GM19397 (cell line): ENCODE measurements at regions not wholly inside any gene's neighbourhood (a gene's known extent, or its start where the extent isn't known, plus 50 kb on each side); places are given as distances from the start of the nearest gene placed in this dataset.
"Not testable (repeated sequence)": the region's sequence is repeated elsewhere in the genome, so short reads cannot be mapped to it uniquely, and the experiment has no call there.

Experiments used
- ATAC-seq: cut with Tn5 transposase; IDR thresholded peaks from one replicate; pipeline ENCODE4 v1.9.1; 2021; ENCODE audit warnings: mild to moderate bottlenecking, moderate library complexity; ENCODE audit not compliant: unreplicated experiment

DNA sequence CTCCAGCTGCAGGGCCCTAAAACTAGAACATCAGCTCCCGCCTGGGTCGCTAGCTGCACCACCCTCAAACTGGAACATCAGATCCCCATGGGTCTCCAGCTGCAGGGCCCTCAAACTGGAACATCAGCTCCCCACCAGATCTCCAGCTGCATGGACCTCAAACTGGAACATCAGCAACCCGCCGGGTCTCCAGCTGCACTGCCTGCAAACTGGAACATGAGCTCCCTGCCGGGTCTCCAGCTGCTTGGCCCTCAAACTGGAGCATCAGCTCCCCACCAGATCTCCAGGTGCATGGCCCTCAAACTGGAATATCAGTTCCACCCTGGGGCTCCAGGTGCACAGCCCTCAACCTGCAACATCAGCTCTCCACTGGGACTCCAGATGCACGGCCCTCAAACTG is 82.7 kb downstream of the TFRC start:
- ATAC-seq, result not testable (repeated sequence)

DNA sequence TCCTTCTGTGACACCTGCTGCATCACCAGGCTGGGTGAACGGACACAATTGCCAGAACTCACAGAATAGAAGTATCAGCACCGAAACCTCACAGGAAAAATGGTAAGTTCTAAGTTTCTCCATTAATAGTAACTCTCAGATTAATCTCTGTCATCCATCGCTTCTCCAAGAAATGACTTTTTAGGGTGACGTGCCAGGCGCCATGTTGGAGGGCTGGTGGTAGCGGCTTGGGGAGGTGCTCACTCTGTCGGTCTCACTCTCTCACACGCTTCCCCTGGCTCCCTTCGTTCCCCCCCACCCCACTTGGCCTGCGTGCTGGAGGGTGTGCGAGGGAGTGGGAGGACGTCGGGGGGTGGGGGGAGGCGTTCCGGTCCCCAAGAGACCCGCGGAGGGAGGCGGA is 85.6 kb downstream of the TFRC start:
- not testable (repeated sequence) for ATAC-seq

- ATAC-seq, result not testable (repeated sequence)
Observed at GRCh38 chr3:195994343-195994742, 86.0 kb upstream of the TNK2 start.

GRCh38 chr3:195993671-195994070 is 85.3 kb upstream of the TNK2 start:
- ATAC-seq, result not testable (repeated sequence)

DNA sequence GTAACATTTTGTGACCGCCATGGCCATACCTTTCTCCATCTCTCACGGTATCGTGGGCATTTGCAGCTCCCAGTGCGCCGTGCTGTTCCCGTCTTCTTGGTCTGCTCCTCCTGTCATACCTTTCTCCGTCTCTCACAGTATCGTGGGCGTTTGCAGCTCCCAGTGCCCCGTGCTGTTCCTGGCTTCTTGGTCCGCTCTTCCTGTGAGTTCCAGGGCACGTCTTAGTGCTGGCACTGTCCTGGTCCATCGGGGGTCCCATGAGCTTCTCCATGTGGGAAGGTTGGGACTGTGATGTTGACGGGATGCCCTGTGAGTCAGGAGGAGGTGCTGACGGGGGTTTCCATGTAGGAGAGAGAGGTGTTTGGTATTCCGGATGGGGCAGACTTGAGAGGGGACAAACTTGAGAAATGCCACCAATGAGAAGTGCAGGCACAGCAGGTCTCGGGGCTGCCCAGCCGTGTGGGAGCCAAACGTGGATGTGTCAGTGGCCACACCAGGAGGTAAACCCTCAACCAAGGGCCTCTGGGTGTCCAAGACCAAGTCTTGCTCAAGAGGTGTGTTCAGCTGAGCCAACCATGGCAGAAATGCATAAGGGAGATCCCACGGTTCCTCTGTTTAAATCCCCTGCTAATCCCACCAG is 84.7 kb upstream of the TNK2 start:
- ATAC-seq, result not testable (repeated sequence)

DNA sequence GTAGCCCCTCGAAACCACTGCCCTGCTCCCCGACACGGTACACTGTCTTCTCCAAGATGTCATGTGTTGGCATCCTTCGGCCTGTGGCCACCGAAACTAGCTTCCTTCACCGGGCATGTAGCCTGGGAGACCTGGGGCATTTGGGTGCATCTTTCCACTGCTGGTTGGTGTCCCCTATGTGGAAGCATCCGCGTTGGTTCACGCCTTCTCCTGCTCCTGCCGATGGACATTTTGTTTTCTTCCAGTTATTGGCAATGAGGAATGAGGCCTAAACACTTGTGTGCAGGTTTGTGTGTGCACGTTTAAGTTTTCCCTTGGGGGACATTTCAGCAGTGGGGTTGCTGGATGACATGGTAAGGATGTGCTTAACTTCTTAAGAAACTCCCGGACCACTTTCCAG is 83.6 kb upstream of the TNK2 start:
- not testable (repeated sequence) for ATAC-seq

- not testable (repeated sequence) for ATAC-seq
Observed at GRCh38 chr3:195991243-195991642, 82.9 kb upstream of the TNK2 start.

GRCh38 chr3:195990841-195991174 is 82.5 kb upstream of the TNK2 start:
- not testable (repeated sequence) for ATAC-seq

GRCh38 chr3:195989921-195990840 is 81.8 kb upstream of the TNK2 start:
- ATAC-seq, result peak; percentile 88

GRCh38 chr3:195989197-195989920 is 81.0 kb upstream of the TNK2 start:
- peak; percentile 40 for ATAC-seq

- ATAC-seq, result not testable (repeated sequence)
Observed at GRCh38 chr3:195988764-195989163, 80.4 kb upstream of the TNK2 start.

DNA sequence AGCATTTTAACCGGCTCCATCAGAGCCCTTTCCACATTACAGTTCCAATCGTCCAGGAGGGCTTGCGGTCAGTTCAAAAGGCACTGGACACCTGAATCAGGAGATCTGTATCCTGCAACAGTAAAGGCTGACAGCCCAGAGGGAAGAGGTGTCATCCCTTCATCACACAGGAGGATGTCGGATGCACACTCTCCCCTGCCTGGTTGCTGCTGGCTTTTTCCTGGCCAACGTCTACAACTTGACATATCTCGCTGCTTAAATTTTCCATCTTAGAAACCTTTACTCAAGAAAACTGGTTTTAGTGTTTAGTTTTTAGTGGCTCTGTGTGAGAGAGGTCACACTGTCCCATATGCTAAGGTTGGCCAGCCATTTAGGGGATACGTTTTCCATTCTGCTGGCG is 78.7 kb upstream of the TNK2 start:
- ATAC-seq, result not testable (repeated sequence)

DNA sequence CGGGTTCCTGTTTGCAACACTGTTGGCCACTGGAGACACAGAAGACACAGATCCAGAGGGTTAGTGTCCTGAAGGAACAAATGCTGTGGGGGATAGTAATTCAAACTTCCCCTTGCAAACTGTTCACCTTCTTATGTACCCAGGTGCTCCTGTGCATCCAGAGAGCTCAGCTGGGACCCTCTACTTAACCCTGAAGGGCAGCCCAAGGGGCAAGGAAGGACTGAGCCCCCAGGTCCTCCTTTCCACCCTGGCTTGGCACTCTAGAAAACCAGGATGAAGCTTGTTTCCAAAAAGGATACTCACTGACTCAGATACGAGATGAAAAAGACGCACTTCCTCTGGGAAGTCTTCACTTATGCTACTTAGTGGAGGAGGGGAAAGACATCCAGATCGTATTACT is 78.2 kb upstream of the TNK2 start:
- ATAC-seq, result not testable (repeated sequence)

- not testable (repeated sequence) for ATAC-seq
Observed at GRCh38 chr3:195985348-195985920, 77.1 kb upstream of the TNK2 start.

GRCh38 chr3:195984392-195985030 is 76.2 kb upstream of the TNK2 start:
- ATAC-seq, result not testable (repeated sequence)

- ATAC-seq, result not testable (repeated sequence)
Observed at GRCh38 chr3:195983880-195984279, 75.5 kb upstream of the TNK2 start.

DNA sequence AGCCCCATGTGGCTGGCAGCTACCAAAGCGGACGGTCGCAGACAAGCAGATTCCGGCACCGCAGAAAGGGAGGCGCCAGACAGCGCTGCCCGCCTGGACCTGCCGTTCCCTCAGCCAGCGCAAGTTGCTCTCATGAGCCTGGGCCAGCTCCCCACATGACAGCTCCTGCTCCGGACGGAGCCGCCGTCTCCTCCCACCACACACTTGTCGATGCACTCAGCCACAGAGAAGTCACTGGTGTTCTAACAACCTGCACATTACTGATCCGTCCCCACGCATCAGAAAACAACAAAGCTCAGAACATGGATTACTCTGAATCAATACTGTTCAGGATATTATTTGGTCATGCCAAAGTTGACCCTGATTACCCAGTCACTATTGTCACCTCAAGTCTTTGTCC is 74.4 kb upstream of the TNK2 start:
- ATAC-seq, result not testable (repeated sequence)

DNA sequence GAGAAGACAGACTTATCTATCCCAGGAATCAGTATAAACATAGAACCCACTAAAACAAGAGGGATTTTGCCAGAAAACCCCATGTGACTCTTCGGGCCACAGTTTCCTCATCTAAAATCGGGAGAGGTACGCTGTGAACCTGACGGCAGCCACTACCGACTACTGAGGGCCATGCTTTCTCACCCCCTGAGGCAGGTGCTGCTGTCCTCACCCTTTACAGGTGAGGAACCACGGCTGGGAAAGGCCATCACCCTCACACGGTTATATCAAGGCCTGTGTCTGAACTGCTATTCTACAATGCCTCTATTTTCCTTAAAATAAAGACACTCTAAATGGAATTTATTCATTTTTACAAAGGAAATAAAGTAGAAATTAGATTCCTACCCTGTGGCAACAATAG is 73.4 kb upstream of the TNK2 start:
- not testable (repeated sequence) for ATAC-seq

DNA sequence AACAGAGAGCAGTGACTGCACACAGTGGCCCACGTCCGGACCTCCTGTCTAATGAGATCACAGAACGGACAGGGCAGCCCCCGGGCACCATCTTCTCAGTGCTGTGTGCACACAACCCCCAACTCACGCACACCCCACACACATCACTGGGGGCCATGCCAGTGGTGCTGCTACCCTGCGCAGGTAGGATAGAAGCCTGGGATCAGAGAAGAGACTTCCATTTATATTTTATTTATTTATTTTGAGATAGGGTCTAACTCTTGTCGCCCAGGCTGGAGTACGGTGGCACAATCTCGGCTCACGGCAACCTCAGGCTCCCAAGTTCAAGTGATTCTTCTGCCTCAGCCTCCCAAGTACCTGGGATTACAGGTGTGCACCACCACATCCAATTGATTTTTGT is 71.5 kb upstream of the TNK2 start:
- ATAC-seq, result not testable (repeated sequence)

DNA sequence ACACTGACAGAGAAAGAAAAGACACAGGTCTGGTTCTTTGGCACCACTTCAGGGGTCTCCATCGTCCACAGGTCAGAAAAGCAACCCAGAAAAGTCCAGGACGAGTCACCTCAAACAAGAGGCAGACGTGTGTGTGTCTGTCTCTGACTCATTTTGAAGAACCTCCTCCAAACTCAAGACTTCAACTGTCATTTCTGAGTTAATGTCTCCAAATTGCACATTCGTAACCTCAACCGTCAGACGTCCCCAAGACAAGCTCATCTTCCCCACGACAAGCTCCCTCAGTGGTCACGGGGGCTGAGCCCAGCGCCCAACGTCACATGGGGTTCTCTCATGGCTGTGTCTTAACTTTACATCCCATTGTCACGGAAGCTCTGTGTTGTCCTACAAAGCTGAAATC is 70.2 kb upstream of the TNK2 start:
- not testable (repeated sequence) for ATAC-seq

DNA sequence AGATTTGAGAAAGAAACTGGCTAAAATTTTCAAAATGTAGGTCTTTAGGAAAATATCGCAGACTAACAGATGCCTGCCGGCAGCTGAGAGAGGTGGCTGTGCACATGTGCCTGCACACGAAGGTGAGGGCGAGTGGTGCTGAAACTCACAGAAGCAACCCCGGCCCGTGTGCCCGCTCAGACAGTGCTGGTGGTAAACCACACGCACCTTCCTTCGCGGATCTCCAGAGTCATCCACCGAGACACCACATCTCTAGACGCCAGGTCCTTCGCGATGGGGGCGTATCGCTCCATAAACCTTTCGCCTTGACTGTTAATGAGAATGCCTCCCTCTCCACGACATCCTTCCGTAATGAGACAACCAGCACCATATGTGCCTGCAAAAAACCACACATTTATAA is 68.5 kb upstream of the TNK2 start:
- not testable (repeated sequence) for ATAC-seq
